ENCODE measurements at regions not wholly inside any gene's neighbourhood (a gene's known extent, or its start where the extent isn't known, plus 50 kb on each side); places are given as distances from the start of the nearest gene placed in this dataset.
"Not testable (repeated sequence)": the region's sequence is repeated elsewhere in the genome, so short reads cannot be mapped to it uniquely, and the experiment has no call there.

- Mint-ChIP-seq H3K27me3 (ENCODE audit: unreplicated experiment) (no peaks in the 10 kb centered on the region), H3K36me3 (ENCODE audit: insufficient read depth, unreplicated experiment) (no peaks in the 10 kb centered on the region), H3K4me3 (ENCODE audit: low read depth, unreplicated experiment) (no peak overlapping the region), H3K4me1 (ENCODE audit: low read depth, unreplicated experiment) (no peaks in the 10 kb centered on the region), H3K27ac (ENCODE audit: unreplicated experiment) (no peak overlapping the region), H3K9me3 (ENCODE audit: low read depth, unreplicated experiment) (no peaks in the 10 kb centered on the region)
- TF ChIP-seq, protein P1, sequence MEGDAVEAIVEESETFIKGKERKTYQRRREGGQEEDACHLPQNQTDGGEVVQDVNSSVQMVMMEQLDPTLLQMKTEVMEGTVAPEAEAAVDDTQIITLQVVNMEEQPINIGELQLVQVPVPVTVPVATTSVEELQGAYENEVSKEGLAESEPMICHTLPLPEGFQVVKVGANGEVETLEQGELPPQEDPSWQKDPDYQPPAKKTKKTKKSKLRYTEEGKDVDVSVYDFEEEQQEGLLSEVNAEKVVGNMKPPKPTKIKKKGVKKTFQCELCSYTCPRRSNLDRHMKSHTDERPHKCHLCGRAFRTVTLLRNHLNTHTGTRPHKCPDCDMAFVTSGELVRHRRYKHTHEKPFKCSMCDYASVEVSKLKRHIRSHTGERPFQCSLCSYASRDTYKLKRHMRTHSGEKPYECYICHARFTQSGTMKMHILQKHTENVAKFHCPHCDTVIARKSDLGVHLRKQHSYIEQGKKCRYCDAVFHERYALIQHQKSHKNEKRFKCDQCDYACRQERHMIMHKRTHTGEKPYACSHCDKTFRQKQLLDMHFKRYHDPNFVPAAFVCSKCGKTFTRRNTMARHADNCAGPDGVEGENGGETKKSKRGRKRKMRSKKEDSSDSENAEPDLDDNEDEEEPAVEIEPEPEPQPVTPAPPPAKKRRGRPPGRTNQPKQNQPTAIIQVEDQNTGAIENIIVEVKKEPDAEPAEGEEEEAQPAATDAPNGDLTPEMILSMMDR (IDR thresholded peaks at IDR 0.05; ENCODE audit: unreplicated experiment): no peak
- intact Hi-C loops (cut with micrococcal nuclease; ENCODE audit: unreplicated experiment): no loop called here
- no TSS peak for BruUV-seq (replicated peaks)
- no peak for DNase-seq
- CTCF ChIA-PET: no interaction called here
These were observed 84.0 kb upstream of the PPP2R3B start for GRCh38 chrX:470686-471085.

DNA sequence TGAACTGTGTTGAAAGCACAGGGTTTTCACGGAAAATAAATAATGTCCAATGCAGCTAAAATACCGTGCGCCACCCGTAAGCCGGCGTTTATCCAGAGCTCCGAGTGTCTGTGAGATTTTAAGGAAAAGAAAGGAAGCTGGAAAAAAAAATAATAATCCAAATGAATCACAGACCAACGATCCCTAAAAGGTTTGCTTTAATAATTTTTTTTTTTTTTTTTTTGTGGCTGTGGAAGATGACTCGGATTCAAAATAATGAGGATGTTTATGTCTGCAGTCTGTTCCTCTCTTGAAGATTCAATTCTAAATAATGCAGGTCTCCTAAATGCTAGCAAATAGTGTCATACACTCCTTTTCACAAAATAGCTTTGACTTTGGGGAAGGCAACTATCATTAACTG, 84.6 kb upstream of the PPP2R3B start:
- intact Hi-C loops (cut with micrococcal nuclease; ENCODE audit: unreplicated experiment): no loop called here
- H3K4me1 Mint-ChIP-seq (ENCODE audit: low read depth, unreplicated experiment): no peaks in the 10 kb centered on the region
- no TSS peak for BruUV-seq (replicated peaks)
- CTCF ChIA-PET: no interaction called here
- H3K27me3 Mint-ChIP-seq (ENCODE audit: unreplicated experiment): no peaks in the 10 kb centered on the region
- no peak overlapping the region for H3K4me3 Mint-ChIP-seq (ENCODE audit: low read depth, unreplicated experiment)
- no peak for DNase-seq
- no peak overlapping the region for H3K27ac Mint-ChIP-seq (ENCODE audit: unreplicated experiment)
- TF ChIP-seq, protein P1 (IDR thresholded peaks at IDR 0.05; ENCODE audit: unreplicated experiment): no peak
- H3K9me3 Mint-ChIP-seq (ENCODE audit: low read depth, unreplicated experiment): no peaks in the 10 kb centered on the region
- no peaks in the 10 kb centered on the region for H3K36me3 Mint-ChIP-seq (ENCODE audit: insufficient read depth, unreplicated experiment)

DNA sequence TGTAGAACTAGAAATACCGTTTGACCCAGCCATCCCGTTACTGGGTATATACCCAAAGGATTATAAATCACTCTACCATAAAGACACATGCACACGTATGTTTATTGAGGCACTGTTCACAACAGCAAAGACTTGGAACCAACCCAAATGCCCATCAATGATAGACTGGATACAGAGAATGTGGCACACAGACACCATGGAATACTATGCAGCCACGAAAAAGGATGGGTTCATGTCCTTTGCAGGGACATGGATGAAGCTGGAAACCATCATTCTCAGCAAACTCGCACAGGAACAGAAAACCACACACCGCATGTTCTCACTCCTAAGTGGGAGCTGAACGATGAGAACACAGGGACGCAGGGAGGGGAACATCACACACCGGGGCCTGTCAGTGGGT, 85.6 kb upstream of the PPP2R3B start:
- BruUV-seq (replicated peaks); H3K27ac Mint-ChIP-seq (ENCODE audit: unreplicated experiment); H3K27me3 Mint-ChIP-seq (ENCODE audit: unreplicated experiment); CTCF ChIA-PET; H3K4me1 Mint-ChIP-seq (ENCODE audit: low read depth, unreplicated experiment); intact Hi-C loops (cut with micrococcal nuclease; ENCODE audit: unreplicated experiment); DNase-seq; H3K36me3 Mint-ChIP-seq (ENCODE audit: insufficient read depth, unreplicated experiment); H3K4me3 Mint-ChIP-seq (ENCODE audit: low read depth, unreplicated experiment); H3K9me3 Mint-ChIP-seq (ENCODE audit: low read depth, unreplicated experiment): not testable (repeated sequence)

- CTCF ChIA-PET: no interaction called here
- no TSS peak for BruUV-seq (replicated peaks)
- H3K4me3 Mint-ChIP-seq (ENCODE audit: low read depth, unreplicated experiment): no peak overlapping the region
- TF ChIP-seq, protein P1 (IDR thresholded peaks at IDR 0.05; ENCODE audit: unreplicated experiment): no peak
- H3K9me3 Mint-ChIP-seq (ENCODE audit: low read depth, unreplicated experiment): no peaks in the 10 kb centered on the region
- H3K27ac Mint-ChIP-seq (ENCODE audit: unreplicated experiment): no peak overlapping the region
- no peaks in the 10 kb centered on the region for H3K27me3 Mint-ChIP-seq (ENCODE audit: unreplicated experiment)
- H3K4me1 Mint-ChIP-seq (ENCODE audit: low read depth, unreplicated experiment): no peaks in the 10 kb centered on the region
- no peak for DNase-seq
- H3K36me3 Mint-ChIP-seq (ENCODE audit: insufficient read depth, unreplicated experiment): no peaks in the 10 kb centered on the region
- intact Hi-C loops (cut with micrococcal nuclease; ENCODE audit: unreplicated experiment): no loop called here
These were observed 89.4 kb upstream of the PPP2R3B start for GRCh38 chrX:475926-476723.

DNA sequence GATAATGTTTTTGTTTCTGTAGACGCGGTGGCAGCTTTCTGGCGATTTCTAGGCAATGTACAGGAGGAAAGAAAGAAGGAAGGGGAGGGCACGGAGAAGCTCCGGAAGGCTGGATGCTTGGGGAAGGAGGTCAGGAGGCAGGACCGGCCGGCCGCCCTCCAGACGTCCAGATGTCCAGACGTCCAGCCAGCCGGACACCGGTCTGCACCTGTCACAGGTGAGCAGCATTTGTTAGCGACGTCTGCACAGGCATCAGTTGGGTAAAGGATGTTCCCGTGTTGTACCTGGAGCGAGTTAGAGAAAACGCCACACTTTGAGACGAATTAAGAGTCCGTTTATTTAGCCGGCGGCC, 90.0 kb upstream of the PPP2R3B start:
- CTCF ChIA-PET: no interaction called here
- TF ChIP-seq, protein P1 (IDR thresholded peaks at IDR 0.05; ENCODE audit: unreplicated experiment): no peak
- Mint-ChIP-seq H3K9me3 (ENCODE audit: low read depth, unreplicated experiment) (no peaks in the 10 kb centered on the region), H3K4me3 (ENCODE audit: low read depth, unreplicated experiment) (no peak overlapping the region), H3K27me3 (ENCODE audit: unreplicated experiment) (no peaks in the 10 kb centered on the region), H3K4me1 (ENCODE audit: low read depth, unreplicated experiment) (no peaks in the 10 kb centered on the region), H3K27ac (ENCODE audit: unreplicated experiment) (no peak overlapping the region), H3K36me3 (ENCODE audit: insufficient read depth, unreplicated experiment) (no peaks in the 10 kb centered on the region)
- intact Hi-C loops (cut with micrococcal nuclease; ENCODE audit: unreplicated experiment): no loop called here
- no TSS peak for BruUV-seq (replicated peaks)
- no peak for DNase-seq
